NCI-H2107 treated with DMSO at 0.1 percent for 48 hours (cell line): ENCODE measurements at regions not wholly inside any gene's neighbourhood (a gene's known extent, or its start where the extent isn't known, plus 50 kb on each side); places are given as distances from the start of the nearest gene placed in this dataset.

Experiments
- DNase-seq: peaks from one replicate; lab custom pipeline; 2025; ENCODE audit not compliant: unreplicated experiment; lab: John Stamatoyannopoulos, UW

- DNase-seq = no peak
Measured at GRCh38 chr16:73547552-73548403, 499.9 kb upstream of the ZFHX3 start.

- peak; percentile 51 for DNase-seq
Measured at GRCh38 chr16:73546341-73546845, 498.5 kb upstream of the ZFHX3 start.

DNA sequence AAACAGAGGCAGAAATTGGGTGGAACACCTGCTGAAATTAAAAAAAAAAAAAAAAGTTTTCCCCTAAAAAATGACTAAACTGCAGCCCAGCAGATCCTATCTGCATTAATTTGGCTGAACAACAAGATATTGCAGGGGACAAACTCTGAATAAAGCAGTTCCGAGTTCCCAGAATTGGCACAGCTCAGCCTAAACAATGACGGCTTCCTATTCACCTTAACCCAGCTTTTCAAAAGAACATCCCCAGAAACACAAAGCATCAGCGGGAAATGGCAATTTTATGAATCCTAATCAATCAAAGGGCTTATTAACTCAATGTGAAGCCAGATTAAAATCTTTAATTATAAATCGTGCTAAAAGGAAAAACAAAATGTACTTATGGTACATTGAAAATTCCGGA, 497.8 kb upstream of the ZFHX3 start:
- no peak for DNase-seq

- DNase-seq = no peak
Measured at GRCh38 chr16:73545290-73545689, 497.4 kb upstream of the ZFHX3 start.

DNA sequence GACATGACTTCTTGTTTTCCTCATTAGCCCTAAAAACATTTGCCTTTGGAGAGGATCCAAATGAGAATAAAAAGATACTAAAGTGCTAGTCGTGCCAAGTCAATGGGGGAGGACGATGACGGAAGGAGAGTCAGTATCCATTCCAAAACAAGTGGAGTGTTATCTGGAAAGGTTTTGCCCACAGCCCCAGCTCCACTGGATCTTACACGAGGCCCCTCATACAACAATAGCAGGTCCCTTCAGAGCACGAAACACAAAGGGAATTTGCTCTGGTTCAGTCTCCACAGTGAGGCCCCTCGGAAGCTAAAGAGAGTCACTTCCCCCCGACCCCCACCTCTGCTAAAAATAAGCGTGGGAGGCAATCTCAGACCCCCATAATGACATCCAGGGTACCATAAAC, 496.9 kb upstream of the ZFHX3 start:
- DNase-seq = no peak

DNA sequence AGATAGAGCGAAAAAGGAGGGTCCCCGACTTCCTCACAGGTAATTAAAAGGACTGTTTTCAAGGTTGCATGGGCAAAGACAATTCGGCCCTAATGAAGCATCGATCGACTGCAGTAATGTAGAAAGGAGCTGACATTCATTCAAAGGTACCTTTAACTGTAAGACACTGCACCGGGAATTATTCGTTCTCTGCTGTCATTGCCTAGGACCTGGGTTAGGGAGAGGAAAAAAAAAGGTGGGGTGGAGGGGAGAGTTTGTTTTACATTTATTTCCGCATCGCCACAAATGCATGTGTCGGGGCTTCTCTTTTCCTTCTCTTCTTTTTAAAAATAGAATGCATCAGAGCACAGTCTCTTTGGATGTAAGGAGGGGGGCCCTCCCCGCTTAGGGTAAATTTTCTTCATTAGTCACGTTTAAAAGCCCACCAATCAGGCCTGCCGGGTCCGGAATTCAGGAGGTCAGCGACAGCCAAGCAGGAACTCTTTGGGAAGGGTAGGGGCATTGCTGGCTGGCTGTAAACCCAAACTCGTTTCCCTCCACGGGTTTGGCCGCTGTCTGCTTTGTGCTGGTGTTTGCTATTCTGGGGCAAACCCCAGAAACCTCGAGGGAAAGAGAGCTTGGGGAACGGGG, 496.2 kb upstream of the ZFHX3 start:
- DNase-seq = no peak

DNA sequence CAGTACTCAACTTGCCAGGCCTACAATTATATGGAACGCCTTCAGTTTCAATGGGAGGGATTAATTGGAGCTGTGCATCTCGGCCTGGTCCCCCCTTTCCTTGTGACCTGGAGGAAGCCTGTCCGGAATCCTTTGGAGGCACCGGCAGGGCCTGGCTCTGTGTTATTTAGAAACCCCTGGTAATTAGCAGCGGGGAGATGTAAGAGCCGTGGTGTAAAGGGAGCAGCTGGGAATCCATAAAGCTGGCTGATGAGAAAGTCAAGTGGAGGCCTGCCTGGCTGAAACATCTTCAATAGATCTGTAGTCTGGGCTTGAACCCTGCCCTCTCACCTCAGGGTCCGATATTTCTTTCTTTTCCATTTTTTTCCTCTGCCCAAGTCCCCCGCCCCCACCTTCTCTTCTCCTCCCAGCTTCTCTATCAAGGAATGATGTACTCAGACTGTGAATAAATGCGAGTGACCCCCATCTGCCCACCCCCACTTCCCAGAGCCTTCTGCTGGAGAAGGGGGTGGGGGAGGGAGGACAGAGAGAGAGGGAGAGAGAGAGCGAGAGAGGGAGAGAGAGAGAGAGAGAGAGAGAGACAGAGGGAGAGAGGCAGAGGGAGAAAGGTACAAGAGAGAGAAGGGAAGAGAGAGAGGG, 495.5 kb upstream of the ZFHX3 start:
- DNase-seq = no peak

- no peak for DNase-seq
Measured at GRCh38 chr16:73542885-73543284, 495.0 kb upstream of the ZFHX3 start.

DNA sequence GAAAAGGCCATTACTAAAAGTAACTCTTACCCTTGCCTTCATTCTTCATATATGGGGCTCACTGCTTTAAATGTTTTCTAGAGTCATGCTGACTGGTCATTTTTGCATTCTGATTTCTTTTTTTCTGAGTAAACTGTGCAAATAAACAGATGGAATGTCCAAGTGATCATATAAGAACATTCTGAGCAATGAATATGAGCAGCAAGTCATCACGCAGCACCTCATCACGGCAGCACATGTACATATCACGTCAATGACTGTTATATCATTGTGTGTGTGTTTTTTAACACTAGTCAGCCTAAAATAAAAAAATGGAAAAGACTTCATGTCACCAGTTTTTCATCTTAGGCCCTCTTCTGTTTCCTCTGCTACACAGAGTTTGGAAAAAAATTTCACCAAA, 490.0 kb upstream of the ZFHX3 start:
- no peak for DNase-seq

GRCh38 chr16:73536931-73537330, 489.0 kb upstream of the ZFHX3 start:
- DNase-seq = no peak

- DNase-seq = no peak
Measured at GRCh38 chr16:73531021-73531420, 483.1 kb upstream of the ZFHX3 start.

DNA sequence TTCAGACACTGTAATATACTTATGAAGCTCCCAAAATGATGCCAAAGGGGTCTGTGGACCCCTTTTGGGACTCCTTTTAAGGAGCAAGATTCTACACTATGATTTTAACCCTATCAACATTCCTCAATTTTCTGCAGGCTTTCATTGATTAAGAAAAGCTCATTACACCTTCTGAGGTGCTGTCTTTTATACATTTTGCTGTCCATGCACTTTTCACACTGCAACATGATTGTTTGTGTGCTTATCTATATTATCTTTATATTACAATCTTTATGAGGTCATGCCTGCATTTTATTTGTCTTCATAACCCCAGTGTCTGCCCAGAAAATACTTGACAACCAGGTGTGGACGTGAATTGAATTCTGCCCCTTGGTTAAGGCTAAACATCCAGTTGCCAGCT, 482.6 kb upstream of the ZFHX3 start:
- DNase-seq = no peak

- no peak for DNase-seq
Measured at GRCh38 chr16:73529303-73530012, 481.5 kb upstream of the ZFHX3 start.

DNA sequence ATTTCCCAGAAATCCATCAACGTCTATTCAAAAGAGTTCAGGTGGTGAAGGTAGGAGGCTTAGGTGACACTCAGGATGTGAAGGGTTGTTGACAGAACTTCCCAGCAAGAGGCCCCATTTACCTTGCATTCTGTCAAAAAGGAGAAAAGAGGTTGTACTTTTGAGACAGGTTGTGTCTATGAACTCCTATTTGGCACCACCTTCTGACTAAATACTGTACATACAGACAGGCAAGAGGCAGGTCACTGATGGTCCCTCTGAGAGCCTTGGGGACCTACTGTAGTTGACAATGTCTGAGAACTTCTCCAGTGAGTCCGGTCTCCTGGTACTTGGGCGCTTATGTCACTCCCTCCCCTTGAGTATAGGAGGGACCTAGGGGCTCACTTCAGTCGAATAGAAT, 479.3 kb upstream of the ZFHX3 start:
- peak; percentile 35 for DNase-seq

DNA sequence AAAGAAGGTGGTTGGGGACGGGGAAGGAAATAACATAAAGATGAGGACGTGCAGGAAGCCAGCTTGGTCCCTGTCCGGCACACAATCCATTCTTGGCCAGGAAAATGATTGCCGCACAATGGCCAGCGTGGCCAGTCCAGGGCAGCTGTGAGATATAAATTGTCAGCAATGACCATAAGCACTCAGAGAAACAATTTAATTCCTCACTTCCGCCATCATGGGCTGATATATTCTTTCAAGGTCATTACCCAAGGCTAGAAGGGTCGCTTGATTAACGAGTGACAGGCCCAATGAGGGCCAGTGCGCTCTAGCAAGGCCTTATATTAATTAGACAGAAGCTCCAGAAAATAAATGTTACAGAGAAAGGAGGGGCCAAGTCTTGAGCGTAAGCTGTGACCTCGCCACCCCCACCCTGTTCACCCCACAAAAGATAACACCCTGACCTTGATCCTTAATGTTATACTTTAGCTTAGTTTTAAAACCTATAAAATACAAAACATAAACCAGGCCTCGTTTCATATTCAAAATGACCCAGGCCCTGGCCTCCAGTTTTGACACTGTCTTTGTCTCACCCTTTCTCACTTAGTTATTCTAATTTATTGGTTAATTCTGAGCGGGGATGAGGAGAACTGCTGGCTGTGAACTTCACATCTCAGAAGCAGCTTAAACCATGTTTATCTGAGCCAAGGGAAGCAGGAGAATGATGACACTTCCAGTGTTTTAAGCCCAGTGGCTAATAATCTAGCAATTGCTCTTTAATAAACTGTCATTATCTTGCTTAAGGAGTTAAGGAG, 478.3 kb upstream of the ZFHX3 start:
- no peak for DNase-seq

- no peak for DNase-seq
Measured at GRCh38 chr16:73523209-73523608, 475.3 kb upstream of the ZFHX3 start.

GRCh38 chr16:73521499-73521898, 473.6 kb upstream of the ZFHX3 start:
- no peak for DNase-seq

DNA sequence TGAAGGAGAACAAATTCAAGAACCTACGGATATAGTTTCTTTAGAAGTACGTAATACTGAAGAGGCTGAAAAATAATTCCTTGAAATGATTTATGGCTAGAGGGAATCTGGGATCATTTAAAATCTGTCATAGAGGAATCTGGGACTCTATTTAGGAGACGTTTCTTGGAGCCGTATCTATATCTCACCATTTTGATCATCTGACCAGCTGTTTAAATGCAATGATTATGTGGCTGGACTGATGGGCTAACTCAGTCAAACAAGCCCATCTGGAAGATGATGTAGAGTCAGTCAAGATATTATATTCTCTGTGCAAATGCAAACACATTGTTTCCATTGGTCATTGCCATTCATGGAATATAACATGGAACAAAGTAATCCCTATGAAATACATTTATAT, 467.7 kb upstream of the ZFHX3 start:
- DNase-seq = no peak

- DNase-seq = no peak
Measured at GRCh38 chr16:73510852-73511251, 462.9 kb upstream of the ZFHX3 start.

GRCh38 chr16:73506568-73507056, 458.7 kb upstream of the ZFHX3 start:
- no peak for DNase-seq
